GM04503 (cell line): ENCODE measurements at regions not wholly inside any gene's neighbourhood (a gene's known extent, or its start where the extent isn't known, plus 50 kb on each side); places are given as distances from the start of the nearest gene placed in this dataset.
A peak's percentile ranks its signal among the peaks of the same experiment; 100 is the strongest.

Experiments used
- DNase-seq: peaks from one replicate; pipeline ENCODE4 v3.0.0-alpha.2; 2012; ENCODE audit warnings: low read depth

DNA sequence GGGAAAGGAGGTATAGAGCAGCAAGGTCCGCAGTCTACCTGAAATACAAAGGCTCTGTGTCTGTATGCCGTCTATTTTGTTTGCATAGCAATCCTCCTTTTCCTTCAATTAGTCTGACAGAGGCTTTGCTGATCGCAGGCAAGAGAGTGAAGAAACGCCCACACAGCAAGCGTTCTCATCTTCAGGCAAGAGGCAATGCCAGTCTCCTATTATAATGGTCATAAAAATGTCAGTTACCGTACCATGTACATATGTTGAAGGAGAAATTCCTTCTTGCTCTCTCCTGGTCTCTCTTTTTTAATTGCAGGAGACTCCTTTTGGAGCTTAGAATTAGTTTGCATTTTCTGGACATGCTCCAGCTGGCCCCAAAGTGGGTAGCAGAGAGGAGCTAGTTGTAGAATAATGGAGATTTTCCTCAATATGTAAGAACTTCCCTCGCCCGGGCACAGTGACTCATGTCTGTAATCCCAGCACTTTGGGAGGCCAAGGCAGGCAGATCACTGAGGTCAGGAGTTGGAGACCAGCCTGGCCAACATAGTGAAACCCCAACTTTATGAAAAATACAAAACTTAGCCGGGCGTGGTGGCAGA is 139.5 kb downstream of the PFKFB3 start:
- DNase-seq = no peak

DNA sequence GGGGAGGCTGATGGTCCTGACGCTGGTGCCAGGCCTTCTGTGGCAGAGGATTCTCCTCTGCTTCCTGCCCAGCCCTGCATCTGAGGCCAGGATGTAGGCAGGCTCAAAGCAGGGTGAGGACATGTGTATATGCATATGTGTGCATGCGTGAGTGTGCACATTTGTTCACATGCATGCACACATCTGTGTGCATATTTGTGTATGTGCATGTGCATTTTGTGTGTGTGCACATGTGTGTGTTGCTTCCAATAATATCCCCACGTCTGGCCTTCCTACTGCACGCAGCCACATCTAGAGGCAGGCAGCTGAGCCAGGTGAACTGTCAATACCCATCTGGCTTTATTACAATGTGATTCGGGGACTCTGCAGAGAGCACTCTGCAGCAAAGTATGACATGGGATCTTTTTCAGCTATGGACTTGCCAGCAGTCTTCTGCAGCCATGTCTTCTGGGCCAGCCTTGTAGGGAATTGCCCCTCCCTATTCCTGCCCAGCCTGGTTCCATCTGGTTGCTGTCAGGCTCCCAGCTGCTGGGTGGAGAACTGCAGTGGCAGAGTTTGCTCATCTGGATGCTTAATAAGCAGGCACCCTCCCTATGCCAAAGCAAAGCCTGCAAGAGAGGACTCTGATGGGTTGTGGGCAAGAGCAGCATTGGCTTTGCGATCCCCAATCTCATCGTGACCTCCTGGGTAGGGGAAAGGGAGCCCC is 140.7 kb downstream of the PFKFB3 start:
- DNase-seq = no peak

DNA sequence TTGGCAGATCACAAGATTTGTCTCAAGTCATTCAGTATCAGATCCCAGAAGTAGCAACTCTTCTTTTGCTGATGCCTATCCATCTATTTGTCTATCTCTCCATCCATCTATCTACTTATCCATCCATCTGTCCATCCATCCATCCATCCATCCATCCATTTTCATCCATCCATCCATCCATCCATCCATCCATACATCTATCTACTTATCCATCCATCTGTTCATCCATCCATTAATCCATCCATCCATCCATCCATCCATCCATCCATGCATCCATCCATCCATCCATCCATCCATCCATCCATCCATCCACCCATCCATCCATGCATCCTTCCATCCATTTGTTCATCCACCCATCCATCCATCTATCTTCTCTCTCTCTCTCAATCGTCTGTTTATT is 142.7 kb downstream of the PFKFB3 start:
- DNase-seq = no peak

DNA sequence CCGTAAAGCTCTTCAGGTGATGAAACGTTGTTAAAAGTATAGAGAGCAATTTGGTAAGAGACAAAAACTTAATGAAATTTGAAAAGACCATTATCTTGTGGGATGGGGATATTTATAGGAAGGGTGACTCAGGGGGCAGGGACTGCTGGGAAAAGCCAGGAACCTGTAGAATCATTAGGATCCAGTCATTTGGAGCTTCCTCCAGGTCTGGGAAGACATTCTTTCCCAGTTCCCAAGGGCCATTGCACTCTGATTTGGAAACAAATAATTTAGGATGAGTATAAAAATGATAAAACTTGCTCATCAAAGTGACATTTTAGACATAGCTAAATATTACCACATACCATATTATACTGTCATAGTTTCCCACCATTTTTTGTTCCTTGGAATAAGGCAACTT is 143.9 kb downstream of the PFKFB3 start:
- peak; percentile 38 for DNase-seq

DNA sequence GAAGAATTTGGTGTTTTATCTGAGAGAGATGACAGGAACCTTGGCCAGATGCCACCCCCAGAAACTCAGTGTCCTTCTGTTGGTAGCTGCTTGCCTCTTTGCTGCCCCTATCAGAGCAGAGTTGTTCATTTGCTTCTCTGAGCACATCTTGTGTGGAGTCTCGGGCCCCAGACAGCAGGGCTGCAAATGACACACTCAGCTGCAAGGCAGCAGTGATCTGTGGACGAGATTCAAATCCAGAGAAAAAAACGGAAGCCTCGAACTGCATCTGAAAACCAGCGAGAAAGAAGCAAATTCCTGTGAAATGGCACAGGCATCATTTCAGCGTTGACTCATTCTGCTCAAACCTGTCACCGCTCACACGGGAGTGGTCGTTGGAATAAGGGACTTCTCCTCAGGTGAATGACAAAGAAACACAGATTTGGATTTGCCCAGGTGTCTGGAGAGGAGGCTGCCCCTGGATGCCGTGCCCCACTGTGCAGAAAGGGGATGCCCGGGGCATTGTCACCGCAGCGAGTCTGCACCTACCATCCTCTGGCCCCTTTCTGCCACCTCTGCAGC is 144.7 kb downstream of the PFKFB3 start:
- peak; percentile 36 for DNase-seq

DNA sequence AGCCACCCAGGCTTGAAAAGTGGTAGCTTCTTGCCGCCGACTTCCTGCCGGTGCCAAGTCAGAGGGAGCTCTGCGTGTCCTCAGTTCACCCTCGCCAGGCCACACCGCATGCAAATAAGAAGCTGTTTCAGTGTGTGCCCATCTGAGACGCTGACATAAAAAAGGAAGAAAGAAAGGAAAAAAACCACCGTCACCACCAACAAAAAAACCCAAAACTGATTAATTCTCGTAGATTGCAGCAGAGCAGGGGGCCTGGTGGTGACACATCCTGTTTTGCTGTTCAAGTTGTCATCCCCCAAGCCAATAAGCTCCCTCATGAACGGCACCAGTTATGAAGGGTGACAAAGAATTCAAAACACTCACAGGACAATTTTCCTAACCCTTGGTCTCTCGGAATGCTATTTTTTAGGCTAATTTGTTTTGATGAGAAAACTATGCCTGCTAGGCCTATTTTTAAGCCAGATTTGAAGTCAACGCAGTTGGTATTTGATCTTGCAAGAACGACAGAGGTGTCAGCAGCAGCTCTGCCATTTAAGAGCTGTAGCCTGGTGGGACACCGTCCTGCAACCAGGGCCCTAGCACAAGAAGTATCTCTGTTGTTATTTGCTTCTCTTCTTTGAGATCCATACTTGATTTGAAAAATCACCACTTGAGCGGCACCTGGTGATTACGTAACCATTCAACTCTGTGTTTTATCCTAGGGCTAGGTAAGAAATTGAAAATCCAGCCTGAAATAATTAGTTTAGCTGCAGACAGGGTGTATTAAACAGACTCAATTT is 145.6 kb downstream of the PFKFB3 start:
- peak; percentile 21 for DNase-seq

DNA sequence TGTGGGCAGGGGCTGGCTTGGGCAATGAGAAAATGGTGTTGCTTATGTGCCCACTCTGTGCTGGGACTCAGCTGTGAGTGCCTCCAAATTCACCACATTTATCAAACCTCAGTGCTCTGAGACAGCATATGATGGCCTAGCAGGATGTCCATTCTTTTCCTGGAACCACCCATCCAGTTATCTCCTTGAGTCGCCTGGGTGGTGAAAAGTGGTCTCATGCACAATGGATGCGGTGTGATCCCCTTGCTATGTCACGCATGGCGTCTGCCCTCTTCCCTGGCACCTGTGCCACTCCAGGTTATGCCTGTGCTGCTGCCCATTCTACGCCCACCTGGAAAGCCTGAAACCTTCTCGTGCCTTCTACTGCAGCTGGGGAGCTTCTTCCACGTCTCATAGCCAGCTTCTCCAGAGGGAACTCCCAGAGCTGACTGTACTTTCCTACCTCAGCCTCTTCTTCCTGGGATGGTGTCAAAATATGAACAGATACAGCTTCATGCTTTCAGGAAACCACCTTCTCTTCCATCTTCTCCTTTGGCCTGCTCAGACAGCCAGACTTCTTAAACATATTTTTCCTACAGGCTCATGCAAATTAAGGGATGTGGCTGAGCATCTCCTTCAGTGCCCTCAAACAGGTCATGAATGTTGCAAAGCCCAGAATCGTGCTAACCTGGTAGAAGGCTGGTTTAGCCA is 147.3 kb downstream of the PFKFB3 start:
- DNase-seq = no peak

DNA sequence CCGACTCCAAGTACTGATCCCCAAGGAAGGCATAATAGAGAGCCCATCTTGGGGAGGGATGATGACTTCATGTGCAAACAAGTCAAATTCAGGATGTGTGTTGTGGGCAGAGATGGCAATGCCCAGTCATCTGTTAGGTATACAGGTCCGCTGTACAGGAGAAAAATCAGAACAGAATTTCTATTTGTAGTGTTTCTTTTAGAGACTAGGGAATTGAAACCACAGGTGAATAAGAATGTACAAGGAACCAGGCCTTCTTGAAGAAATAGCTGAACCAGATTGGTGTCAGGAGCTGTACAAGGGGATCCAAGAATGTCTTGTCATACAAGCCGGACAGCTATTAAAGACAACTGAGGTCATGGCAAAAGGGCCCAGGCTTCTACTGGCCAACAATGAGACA is 147.9 kb downstream of the PFKFB3 start:
- no peak for DNase-seq

DNA sequence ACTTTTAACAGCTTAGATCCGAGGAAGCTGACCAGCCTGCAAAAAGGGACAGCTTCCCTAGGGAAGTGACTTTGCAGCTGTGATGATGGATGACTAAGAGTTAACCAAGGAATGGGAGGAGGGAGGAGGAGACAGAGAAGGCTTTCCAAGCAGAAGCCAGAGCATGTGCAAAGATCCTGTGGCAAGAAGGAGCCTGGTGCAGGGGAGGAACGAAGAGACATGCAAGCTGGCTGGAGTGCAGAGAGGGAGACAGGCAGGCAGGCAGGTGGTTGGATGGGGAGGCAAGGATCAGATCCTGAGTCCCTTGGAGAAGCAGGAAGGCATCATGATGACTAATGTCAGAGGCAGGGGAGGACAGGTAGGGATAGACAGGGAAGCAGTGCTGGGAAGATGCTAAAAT is 148.8 kb downstream of the PFKFB3 start:
- no peak for DNase-seq

DNA sequence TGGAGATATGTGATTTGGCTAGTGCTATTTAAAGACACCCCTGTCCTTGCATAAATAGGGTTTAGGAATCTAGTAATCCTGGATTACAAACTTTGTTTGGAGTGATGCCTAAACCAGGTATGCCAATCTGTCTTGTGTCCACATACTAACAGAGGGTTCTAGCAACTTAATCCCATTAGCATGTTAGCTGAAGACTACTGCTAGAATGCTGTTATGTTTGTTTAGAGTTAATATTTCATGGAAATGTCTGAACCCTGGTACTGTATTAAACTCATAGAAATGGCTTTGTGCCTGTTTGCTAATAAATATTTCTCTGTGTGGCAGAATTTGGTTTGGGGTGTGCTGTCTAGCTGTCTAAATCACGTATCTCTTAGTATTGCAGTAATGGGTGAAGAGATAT is 150.8 kb downstream of the PFKFB3 start:
- DNase-seq = no peak

DNA sequence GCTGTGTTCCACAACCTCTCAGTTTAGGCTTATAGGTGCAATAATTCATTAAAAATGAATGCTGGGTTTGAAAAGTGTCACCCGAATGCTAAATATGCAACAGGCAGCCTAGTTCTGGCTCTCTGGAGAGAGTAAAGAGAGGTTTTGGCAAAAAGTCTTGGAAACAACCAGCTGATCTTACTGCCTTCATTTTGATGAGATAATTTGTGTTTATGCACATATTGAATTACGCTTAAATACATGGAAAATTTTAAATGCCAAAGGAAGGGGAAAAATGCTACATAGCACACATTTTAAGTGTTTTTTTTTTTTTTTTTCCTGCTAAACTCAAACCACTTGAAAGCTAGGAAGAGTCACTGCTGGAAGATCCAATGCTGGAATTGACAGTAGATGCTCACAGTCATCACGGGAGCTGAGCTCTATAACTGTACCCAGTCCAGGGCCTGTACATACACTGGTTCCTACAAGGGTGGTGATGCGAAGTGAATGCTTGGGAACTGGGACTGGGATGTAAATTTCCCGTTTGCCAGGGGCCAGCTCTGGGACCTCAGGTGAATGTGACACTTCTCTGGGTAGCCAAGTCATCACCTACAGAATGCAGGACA is 151.5 kb downstream of the PFKFB3 start:
- DNase-seq = no peak

DNA sequence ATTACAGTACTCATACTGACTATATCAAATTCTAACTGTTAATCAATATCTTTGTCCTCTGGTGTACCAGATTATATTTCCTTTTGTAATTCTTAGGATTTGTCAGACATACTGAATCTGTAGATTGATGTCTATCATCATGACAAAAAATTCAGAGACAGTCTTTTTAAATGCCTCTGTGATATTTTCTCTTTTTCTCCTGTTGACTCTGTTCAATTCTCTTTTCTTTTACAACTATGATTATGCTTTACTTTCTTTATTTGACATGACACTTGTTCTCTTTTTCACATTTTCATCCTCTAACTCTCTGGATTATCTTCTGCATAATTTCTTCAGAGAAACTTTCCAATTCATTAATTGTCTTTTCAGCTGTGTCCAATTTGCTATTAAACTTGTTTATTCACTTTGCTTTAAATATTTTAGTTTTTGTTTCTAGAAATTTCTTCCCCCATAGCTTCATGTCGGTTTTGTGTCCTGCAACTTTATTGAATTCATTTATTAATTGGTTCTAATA is 153.6 kb downstream of the PFKFB3 start:
- DNase-seq = no peak

DNA sequence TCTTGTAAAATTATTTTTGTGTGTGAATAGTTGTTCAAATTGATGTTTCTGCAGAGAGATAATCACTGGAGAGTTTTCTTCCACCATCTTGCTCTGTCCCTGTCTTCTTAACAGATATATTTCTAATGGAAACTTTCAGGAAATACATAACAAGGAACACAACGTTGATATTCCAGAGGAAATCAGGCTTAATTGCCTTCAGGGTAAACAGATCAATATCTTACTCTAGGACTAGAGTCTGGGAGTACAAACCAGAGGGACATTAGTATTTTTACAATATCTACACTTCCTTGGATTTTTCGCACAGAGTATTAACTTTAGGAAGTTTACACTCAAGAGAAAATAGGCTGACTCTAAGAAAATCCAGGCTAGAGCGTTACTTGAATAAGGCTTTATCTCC is 159.1 kb downstream of the PFKFB3 start:
- DNase-seq = no peak

DNA sequence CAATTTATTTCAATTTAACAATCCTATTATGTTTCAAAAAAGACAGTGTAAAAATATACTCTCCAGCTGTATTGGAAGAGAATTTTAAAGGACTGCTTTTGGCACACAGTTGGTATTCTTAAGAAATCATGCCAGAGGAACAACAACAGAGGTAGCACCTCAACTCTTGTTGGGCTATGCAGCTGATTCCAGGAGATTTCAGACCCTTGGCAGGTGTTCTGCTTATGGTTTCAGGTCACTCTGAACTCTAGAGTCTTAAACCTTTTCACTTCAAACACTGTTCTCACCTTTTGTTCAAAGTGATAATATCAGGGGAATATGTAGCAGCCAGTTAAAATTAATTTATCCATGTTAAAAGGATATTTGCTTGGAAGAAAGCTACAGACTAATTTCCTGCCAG is 160.1 kb downstream of the PFKFB3 start:
- DNase-seq = no peak

DNA sequence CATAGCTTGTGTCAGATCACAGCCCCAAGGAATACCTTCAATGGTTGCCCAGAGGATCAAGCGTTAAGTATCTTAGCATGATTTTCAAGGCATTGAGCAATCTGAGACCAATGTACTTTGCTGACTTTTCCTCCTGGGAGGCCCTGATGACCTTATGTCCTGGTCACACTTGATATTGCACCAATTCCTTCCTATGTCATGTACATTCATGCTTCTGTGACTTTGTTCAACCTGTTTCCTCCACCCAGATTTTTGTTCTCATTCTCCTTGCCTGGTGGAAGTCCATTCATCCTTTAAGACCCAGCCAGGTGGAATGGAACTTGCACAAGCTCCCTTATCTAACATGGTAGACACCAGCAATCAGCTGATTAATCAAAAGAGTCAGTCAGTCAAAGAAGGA is 160.8 kb downstream of the PFKFB3 start:
- DNase-seq = no peak

DNA sequence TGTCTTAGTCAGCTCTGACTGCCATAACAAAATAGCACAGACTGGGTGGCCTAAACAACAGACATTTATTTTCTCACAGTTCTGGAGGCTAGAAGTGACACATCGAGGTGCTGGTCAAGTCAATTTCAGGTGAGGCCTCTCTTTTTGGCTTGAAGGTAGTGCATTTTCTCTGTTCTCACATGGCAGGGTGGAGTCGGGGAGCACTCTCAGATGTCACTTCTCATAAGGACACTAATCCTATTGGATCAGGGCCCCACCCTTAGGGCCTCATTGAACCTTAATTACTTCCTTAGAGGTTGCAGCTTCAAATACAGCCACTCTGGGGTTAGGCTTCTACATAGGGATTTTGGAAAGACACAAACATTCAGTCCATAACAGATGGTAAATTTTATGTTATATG is 161.6 kb downstream of the PFKFB3 start:
- DNase-seq = no peak

DNA sequence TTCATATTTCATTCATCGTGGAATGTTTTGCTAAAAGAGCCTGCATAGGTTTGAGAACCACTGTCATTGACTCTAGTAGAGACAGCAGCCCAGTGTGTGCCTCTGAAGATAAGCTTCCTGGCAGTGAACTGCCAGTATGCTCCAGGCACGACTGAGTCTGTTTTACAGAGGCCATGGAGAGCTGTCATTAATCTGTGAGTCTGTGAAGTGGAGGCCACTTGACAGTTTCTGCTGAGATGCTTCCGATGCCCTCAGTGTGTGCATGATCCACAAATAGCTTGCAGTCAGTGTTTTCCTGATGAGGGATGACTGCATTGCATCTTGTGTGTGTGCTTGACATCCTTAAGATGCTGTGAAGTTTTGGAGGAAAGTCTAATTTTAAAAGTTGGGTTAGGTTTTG is 162.2 kb downstream of the PFKFB3 start:
- DNase-seq = no peak

DNA sequence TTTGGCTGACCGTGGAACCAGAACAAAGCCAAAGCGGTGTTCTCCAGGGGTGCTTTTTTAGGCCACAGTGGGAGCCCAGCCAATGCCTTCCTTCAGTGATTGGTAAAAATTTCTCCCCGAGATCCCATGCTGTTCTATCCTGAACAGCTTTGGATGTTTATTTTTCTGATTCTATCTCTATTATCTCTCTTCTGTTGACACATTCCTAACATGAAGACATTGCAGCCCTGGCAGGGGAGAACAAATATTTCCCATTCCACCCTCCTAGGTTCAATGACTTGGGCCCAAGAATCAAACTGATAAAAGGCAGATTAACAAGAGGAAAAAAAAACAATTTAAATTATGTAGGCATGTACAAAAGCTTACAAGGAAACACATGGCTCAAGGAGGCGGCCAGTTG is 162.7 kb downstream of the PFKFB3 start:
- DNase-seq = no peak
